Panc1 (cell line): ENCODE measurements at regions not wholly inside any gene's neighbourhood (a gene's known extent, or its start where the extent isn't known, plus 50 kb on each side); places are given as distances from the start of the nearest gene placed in this dataset.

Experiments used
- TCF7L2 ChIP-seq: IDR thresholded peaks from 2 replicates; pipeline ENCODE4 v1.6.1; 2011; ENCODE audit warnings: mild to moderate bottlenecking, low read depth, low read length, inconsistent platforms
- TF ChIP-seq, protein P1 (sequence below): fragments of 450-650 bp; IDR thresholded peaks from 2 replicates; pipeline ENCODE4 v1.5.1; 2017; ENCODE audit warnings: mild to moderate bottlenecking

DNA sequence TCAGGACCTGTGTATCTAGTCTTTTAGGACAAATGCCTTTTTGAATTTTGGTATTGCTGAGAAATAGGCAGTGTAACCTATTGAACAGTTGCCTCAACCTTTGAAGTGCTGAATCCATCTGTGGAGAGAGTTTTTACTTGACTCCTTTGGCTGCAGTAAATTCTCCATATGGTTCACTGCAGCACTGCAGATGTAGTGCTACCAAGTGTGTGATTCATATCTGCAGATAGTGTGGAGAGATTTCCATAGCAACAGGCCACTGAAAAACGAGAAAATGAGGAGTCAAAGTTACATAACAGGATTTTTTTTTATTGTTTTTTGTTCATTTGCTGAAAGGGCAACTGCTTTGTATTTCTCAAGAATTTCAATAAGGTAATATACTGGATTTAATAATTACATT lies 356.1 kb downstream of the RAB38 start:
- TF ChIP-seq TCF7L2: no peak
- TF ChIP-seq, protein P1, sequence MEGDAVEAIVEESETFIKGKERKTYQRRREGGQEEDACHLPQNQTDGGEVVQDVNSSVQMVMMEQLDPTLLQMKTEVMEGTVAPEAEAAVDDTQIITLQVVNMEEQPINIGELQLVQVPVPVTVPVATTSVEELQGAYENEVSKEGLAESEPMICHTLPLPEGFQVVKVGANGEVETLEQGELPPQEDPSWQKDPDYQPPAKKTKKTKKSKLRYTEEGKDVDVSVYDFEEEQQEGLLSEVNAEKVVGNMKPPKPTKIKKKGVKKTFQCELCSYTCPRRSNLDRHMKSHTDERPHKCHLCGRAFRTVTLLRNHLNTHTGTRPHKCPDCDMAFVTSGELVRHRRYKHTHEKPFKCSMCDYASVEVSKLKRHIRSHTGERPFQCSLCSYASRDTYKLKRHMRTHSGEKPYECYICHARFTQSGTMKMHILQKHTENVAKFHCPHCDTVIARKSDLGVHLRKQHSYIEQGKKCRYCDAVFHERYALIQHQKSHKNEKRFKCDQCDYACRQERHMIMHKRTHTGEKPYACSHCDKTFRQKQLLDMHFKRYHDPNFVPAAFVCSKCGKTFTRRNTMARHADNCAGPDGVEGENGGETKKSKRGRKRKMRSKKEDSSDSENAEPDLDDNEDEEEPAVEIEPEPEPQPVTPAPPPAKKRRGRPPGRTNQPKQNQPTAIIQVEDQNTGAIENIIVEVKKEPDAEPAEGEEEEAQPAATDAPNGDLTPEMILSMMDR: no peak
